RWPE1 (cell line): ENCODE measurements at regions not wholly inside any gene's neighbourhood (a gene's known extent, or its start where the extent isn't known, plus 50 kb on each side); places are given as distances from the start of the nearest gene placed in this dataset.

Experiments used
- CTCF ChIA-PET: fragments of 350-600 bp; sonication (Branson Sonifier 250); formaldehyde crosslinking; extraction: SDS; loops from one replicate; lab custom pipeline; 2021; lab: Yijun Ruan, JAX
- POLR2A ChIA-PET: fragments of 400-600 bp; formaldehyde crosslinking; extraction: SDS; loops from one replicate; lab custom pipeline; 2020; ENCODE audit warnings: antibody characterized with exemption; ENCODE audit not compliant: low non-redundant PET; lab: Yijun Ruan, JAX
- DNase-seq: peaks from one replicate; pipeline ENCODE4 v3.0.0; 2012; ENCODE audit warnings: low spot score
- H3K27ac ChIP-seq: fragments of 450-650 bp; 2 replicates; pipeline ENCODE4 v1.5.1; 2017
- TF ChIP-seq, protein P1 (sequence below): fragments of 450-650 bp; conservative IDR thresholded peaks from 2 replicates; pipeline ENCODE4 v1.5.1; 2017; ENCODE audit warnings: low read depth, mild to moderate bottlenecking

DNA sequence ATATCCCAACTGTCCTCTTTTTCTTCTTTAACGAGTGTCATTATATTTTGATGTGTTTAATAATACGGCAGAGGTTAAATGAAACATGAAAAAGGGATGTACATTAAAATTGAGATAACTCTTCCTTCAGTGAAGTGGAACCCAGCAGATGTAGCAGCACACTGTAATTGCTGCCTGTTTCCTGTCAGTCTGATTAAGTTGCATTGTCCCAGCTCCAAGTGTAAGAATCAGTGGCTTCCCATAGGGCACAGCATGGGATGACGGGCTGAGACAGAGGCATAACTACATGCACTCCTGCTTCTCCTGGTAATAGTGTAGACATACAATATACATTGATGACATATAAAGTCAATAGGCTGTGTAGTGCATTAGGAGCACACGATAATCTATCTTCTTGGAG, 175.8 kb upstream of the TCF4 start:
- ChIA-PET CTCF (no interaction called here), POLR2A (no interaction called here)
- H3K27ac ChIP-seq, result no peak overlapping the region
- TF ChIP-seq, protein P1, sequence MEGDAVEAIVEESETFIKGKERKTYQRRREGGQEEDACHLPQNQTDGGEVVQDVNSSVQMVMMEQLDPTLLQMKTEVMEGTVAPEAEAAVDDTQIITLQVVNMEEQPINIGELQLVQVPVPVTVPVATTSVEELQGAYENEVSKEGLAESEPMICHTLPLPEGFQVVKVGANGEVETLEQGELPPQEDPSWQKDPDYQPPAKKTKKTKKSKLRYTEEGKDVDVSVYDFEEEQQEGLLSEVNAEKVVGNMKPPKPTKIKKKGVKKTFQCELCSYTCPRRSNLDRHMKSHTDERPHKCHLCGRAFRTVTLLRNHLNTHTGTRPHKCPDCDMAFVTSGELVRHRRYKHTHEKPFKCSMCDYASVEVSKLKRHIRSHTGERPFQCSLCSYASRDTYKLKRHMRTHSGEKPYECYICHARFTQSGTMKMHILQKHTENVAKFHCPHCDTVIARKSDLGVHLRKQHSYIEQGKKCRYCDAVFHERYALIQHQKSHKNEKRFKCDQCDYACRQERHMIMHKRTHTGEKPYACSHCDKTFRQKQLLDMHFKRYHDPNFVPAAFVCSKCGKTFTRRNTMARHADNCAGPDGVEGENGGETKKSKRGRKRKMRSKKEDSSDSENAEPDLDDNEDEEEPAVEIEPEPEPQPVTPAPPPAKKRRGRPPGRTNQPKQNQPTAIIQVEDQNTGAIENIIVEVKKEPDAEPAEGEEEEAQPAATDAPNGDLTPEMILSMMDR, result no peak
- DNase-seq, result no peak

DNA sequence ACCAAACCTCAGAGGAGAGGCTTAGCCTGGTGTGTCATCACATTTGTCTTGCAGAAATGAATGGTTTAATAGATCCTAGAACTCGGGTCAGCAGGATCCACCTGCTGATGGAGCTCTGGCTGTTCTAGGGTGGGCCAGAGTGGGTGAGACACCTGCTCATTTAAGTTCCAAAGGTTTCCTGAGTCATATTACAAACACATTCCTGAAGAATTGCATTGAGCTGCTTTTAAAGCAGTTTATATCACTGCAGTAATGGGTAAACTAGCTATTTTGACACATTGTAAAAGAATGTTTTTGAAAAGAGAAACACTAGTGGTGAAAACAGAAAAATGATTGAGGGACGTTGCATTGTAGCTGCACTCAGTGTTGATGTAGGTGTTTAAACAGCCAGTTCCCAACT, 175.3 kb upstream of the TCF4 start:
- no peak for DNase-seq
- ChIA-PET CTCF (interaction anchor here (0.5 to 0.7 kb wide), 4 partner anchors 16 to 555 kb away, joined by 3 to 5 read pairs (median 4); no protein-coding TSS in a partner anchor), POLR2A (no interaction called here)
- no peak overlapping the region for H3K27ac ChIP-seq
- TF ChIP-seq, protein P1, result no peak

DNA sequence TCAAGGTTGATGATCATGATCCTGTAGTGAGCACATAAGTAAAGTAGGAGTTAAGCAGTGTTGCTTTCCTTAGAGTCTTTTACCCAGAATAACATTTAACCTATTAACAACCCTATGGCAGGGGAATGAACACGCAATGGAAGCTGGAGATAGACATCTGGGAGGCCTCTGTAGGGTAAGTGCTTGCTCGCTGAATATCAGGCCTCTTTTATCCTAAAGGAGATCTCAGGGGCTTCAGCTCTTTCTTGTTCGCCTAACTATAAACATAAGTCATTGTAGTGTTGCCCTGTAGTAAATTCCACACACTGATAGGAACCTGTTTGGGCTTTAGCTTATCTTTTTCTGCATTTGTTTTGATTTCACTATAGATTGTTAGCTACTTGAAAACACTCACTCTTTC, 174.4 kb upstream of the TCF4 start:
- DNase-seq, result no peak
- no peak overlapping the region for H3K27ac ChIP-seq
- TF ChIP-seq, protein P1, result no peak
- CTCF ChIA-PET, result interaction anchor here (0.7 kb wide), 1 partner anchor 250 kb away, joined by 4 read pairs; no protein-coding TSS in a partner anchor
- POLR2A ChIA-PET, result no interaction called here

DNA sequence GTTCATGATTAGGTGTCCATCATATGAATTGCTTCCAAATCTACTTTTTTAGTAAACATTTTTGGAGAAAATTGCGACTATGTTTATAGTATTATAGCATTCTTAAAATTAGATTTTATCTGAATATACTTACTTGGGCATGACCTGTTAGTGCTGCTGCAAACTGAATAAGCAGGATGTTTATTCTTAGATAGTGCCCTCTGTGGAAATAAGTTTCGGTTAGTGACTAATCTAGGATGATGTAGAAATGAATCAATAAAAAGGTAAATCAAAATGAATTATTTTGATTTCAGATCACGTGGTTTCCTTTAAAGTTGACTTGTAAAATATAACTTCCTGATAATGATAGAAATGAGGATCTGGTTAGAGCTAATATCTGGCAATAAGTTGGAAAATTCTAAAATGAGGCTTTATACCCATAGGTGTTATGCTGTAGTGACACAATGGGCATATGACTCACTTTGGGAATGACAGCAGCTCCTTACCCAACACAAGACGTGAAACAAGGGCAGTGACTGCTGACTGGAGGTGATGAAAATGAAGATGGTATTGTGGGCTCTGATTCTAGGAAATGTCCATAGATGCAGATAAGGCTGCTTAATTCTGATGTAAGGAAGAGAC, 165.8 kb upstream of the TCF4 start:
- POLR2A ChIA-PET, result no interaction called here
- no peak overlapping the region for H3K27ac ChIP-seq
- CTCF ChIA-PET, result interaction anchor here (0.6 kb wide), 1 partner anchor 171 kb away, joined by 4 read pairs; no protein-coding TSS in a partner anchor
- peak; percentile 14 for DNase-seq
- TF ChIP-seq, protein P1, result no peak

DNA sequence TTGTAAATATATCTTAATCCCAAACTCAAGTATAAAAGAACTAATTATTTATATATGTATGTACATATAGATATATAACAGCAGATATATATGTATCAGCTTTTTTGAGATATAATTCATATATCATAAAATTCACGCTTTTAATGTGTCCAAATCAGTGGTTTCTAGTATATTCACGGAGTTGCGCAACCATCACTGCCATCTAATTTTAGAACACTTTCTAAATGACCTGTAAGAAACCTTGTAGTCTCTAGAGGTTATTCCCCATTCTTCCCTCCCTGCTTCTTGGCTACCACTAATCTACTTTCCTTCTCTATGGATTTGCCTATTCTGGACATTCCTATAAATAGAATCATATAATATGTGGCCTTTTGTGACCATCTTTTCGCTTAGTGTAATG, 163.5 kb upstream of the TCF4 start:
- DNase-seq, result no peak
- TF ChIP-seq, protein P1, result no peak
- no peak overlapping the region for H3K27ac ChIP-seq
- CTCF ChIA-PET, result no interaction called here
- POLR2A ChIA-PET, result no interaction called here

DNA sequence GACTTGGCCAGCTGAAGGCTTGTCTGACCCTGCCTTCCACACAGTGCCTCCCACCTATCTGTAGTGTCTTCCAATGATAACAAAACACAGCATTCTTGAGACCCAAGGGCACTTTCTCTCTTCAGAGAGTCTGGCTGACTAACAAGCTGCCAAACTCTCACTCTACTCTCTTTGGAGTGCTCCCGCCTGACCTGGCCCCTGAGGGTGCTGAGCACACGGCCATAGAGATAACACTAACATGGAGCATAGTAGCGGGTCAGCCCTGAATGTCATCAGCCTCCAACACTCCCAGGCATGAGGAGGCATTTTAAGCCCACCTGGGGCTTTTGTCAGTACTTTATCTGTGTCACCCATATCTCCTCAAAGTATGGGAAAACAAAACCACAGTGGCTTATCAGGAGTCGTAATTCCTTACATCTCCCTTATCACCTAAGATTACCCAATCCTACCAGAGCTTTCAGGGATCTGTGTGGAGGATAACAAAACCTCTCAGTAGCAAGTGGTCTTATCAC, 160.3 kb upstream of the TCF4 start:
- CTCF ChIA-PET, result no interaction called here
- TF ChIP-seq, protein P1, result no peak
- no peak overlapping the region for H3K27ac ChIP-seq
- DNase-seq, result no peak
- POLR2A ChIA-PET, result no interaction called here
